ENCODE measurements at regions not wholly inside any gene's neighbourhood (a gene's known extent, or its start where the extent isn't known, plus 50 kb on each side); places are given as distances from the start of the nearest gene placed in this dataset.
A peak's percentile ranks its signal among the peaks of the same experiment; 100 is the strongest.
"Not testable (repeated sequence)": the region's sequence is repeated elsewhere in the genome, so short reads cannot be mapped to it uniquely, and the experiment has no call there.

- no peaks in the 10 kb centered on the region for H3K4me1 Mint-ChIP-seq (ENCODE audit: low read depth in 2 of 2)
- no peak overlapping the region for H3K4me3 Mint-ChIP-seq
- H3K27ac Mint-ChIP-seq, result no peak overlapping the region
Observed at GRCh38 chr11:93032580-93032979, 63.1 kb downstream of the MTNR1B start.

GRCh38 chr11:93033093-93033492 lies 63.6 kb downstream of the MTNR1B start:
- ATAC-seq (no peak), DNase-seq (ENCODE audit: low spot score) (no peak)
- no peaks in the 10 kb centered on the region for H3K4me1 Mint-ChIP-seq (ENCODE audit: low read depth in 2 of 2)
- H3K27ac Mint-ChIP-seq, result no peak overlapping the region
- H3K4me3 Mint-ChIP-seq, result no peak overlapping the region
- H3K27me3 Mint-ChIP-seq, result no peaks in the 10 kb centered on the region
- H3K9me3 Mint-ChIP-seq, result peaks cover 2% of the 10 kb centered on the region
- H3K36me3 Mint-ChIP-seq, result no peaks in the 10 kb centered on the region

More at GRCh38 chr11:93032580-93032979, 63.1 kb downstream of the MTNR1B start:
- Mint-ChIP-seq H3K36me3 (no peaks in the 10 kb centered on the region), H3K27me3 (no peaks in the 10 kb centered on the region), H3K9me3 (peaks cover 2% of the 10 kb centered on the region)
- ATAC-seq (no peak), DNase-seq (ENCODE audit: low spot score) (no peak)

GRCh38 chr11:93034031-93034722 lies 64.7 kb downstream of the MTNR1B start:
- Mint-ChIP-seq H3K36me3 (no peaks in the 10 kb centered on the region), H3K27me3 (no peaks in the 10 kb centered on the region), H3K9me3 (peaks cover 2% of the 10 kb centered on the region), H3K4me1 (ENCODE audit: low read depth in 2 of 2) (no peaks in the 10 kb centered on the region), H3K27ac (no peak overlapping the region), H3K4me3 (no peak overlapping the region)
- ATAC-seq, result no peak
- DNase-seq (ENCODE audit: low spot score), result no peak

- ATAC-seq (no peak), DNase-seq (ENCODE audit: low spot score) (no peak)
- Mint-ChIP-seq H3K27ac (no peak overlapping the region), H3K36me3 (no peaks in the 10 kb centered on the region), H3K4me1 (ENCODE audit: low read depth in 2 of 2) (no peaks in the 10 kb centered on the region), H3K27me3 (no peaks in the 10 kb centered on the region), H3K4me3 (no peak overlapping the region), H3K9me3 (peaks cover 5% of the 10 kb centered on the region)
Observed at GRCh38 chr11:93034723-93035039, 65.2 kb downstream of the MTNR1B start.

GRCh38 chr11:93038521-93038920 lies 69.1 kb downstream of the MTNR1B start:
- Mint-ChIP-seq H3K36me3 (no peaks in the 10 kb centered on the region), H3K9me3 (peaks cover 12% of the 10 kb centered on the region), H3K4me3 (no peak overlapping the region), H3K27ac (no peak overlapping the region), H3K4me1 (ENCODE audit: low read depth in 2 of 2) (no peaks in the 10 kb centered on the region), H3K27me3 (no peaks in the 10 kb centered on the region)
- ATAC-seq, result no peak
- DNase-seq (ENCODE audit: low spot score), result no peak

- Mint-ChIP-seq H3K36me3 (peaks cover 7% of the 10 kb centered on the region), H3K27me3 (no peaks in the 10 kb centered on the region), H3K4me3 (no peak overlapping the region), H3K9me3 (peaks cover 16% of the 10 kb centered on the region), H3K4me1 (ENCODE audit: low read depth in 2 of 2) (no peaks in the 10 kb centered on the region), H3K27ac (no peak overlapping the region)
- DNase-seq (ENCODE audit: low spot score), result no peak
- no peak for ATAC-seq
Observed at GRCh38 chr11:93039531-93040240, 70.2 kb downstream of the MTNR1B start.

- peaks cover 7% of the 10 kb centered on the region for H3K36me3 Mint-ChIP-seq
- no peak overlapping the region for H3K4me3 Mint-ChIP-seq
- H3K4me1 Mint-ChIP-seq (ENCODE audit: low read depth in 2 of 2), result no peaks in the 10 kb centered on the region
- DNase-seq (ENCODE audit: low spot score) (no peak), ATAC-seq (no peak)
- no peaks in the 10 kb centered on the region for H3K27me3 Mint-ChIP-seq
- H3K9me3 Mint-ChIP-seq, result peaks cover 20% of the 10 kb centered on the region
- no peak overlapping the region for H3K27ac Mint-ChIP-seq
Observed at GRCh38 chr11:93041682-93042081, 72.2 kb downstream of the MTNR1B start.

GRCh38 chr11:93043186-93043585 lies 73.7 kb downstream of the MTNR1B start:
- not testable (repeated sequence) for DNase-seq (ENCODE audit: low spot score); H3K4me1 Mint-ChIP-seq (ENCODE audit: low read depth in 2 of 2); H3K27ac Mint-ChIP-seq; H3K36me3 Mint-ChIP-seq; ATAC-seq; H3K27me3 Mint-ChIP-seq; H3K4me3 Mint-ChIP-seq
- H3K9me3 Mint-ChIP-seq, result peaks cover 20% of the 10 kb centered on the region

- no peak for DNase-seq (ENCODE audit: low spot score)
- Mint-ChIP-seq H3K27ac (no peak overlapping the region), H3K4me3 (no peak overlapping the region), H3K9me3 (peaks cover 5% of the 10 kb centered on the region), H3K4me1 (ENCODE audit: low read depth in 2 of 2) (no peaks in the 10 kb centered on the region), H3K36me3 (no peaks in the 10 kb centered on the region), H3K27me3 (no peaks in the 10 kb centered on the region)
- no peak for ATAC-seq
Observed at GRCh38 chr11:93049740-93050139, 80.3 kb downstream of the MTNR1B start.

GRCh38 chr11:93051186-93051585 lies 81.7 kb downstream of the MTNR1B start:
- DNase-seq (ENCODE audit: low spot score), result no peak
- Mint-ChIP-seq H3K4me3 (no peak overlapping the region), H3K4me1 (ENCODE audit: low read depth in 2 of 2) (no peaks in the 10 kb centered on the region), H3K27ac (no peak overlapping the region), H3K36me3 (no peaks in the 10 kb centered on the region), H3K9me3 (no peaks in the 10 kb centered on the region), H3K27me3 (no peaks in the 10 kb centered on the region)
- no peak for ATAC-seq

GRCh38 chr11:93053864-93054263 lies 84.4 kb downstream of the MTNR1B start:
- no peaks in the 10 kb centered on the region for H3K36me3 Mint-ChIP-seq
- no peaks in the 10 kb centered on the region for H3K9me3 Mint-ChIP-seq
- no peak overlapping the region for H3K4me3 Mint-ChIP-seq
- DNase-seq (ENCODE audit: low spot score) (no peak), ATAC-seq (no peak)
- H3K4me1 Mint-ChIP-seq (ENCODE audit: low read depth in 2 of 2), result no peaks in the 10 kb centered on the region
- H3K27me3 Mint-ChIP-seq, result no peaks in the 10 kb centered on the region
- H3K27ac Mint-ChIP-seq, result no peak overlapping the region

- no peaks in the 10 kb centered on the region for H3K4me1 Mint-ChIP-seq (ENCODE audit: low read depth in 2 of 2)
- H3K27me3 Mint-ChIP-seq, result no peaks in the 10 kb centered on the region
- DNase-seq (ENCODE audit: low spot score) (no peak), ATAC-seq (no peak)
- no peak overlapping the region for H3K27ac Mint-ChIP-seq
- no peak overlapping the region for H3K4me3 Mint-ChIP-seq
- H3K9me3 Mint-ChIP-seq, result no peaks in the 10 kb centered on the region
- H3K36me3 Mint-ChIP-seq, result no peaks in the 10 kb centered on the region
Observed at GRCh38 chr11:93054279-93054678, 84.8 kb downstream of the MTNR1B start.

GRCh38 chr11:93054881-93055280 lies 85.4 kb downstream of the MTNR1B start:
- Mint-ChIP-seq H3K9me3 (no peaks in the 10 kb centered on the region), H3K4me1 (ENCODE audit: low read depth in 2 of 2) (no peaks in the 10 kb centered on the region), H3K27ac (no peak overlapping the region), H3K36me3 (no peaks in the 10 kb centered on the region), H3K4me3 (no peak overlapping the region), H3K27me3 (no peaks in the 10 kb centered on the region)
- ATAC-seq (peak in 1 of 2 donors; percentile 56), DNase-seq (ENCODE audit: low spot score) (no peak)

GRCh38 chr11:93059117-93059957 lies 89.9 kb downstream of the MTNR1B start:
- no peaks in the 10 kb centered on the region for H3K4me1 Mint-ChIP-seq (ENCODE audit: low read depth in 2 of 2)
- no peaks in the 10 kb centered on the region for H3K27me3 Mint-ChIP-seq
- DNase-seq (ENCODE audit: low spot score) (no peak), ATAC-seq (no peak)
- no peaks in the 10 kb centered on the region for H3K9me3 Mint-ChIP-seq
- H3K36me3 Mint-ChIP-seq, result no peaks in the 10 kb centered on the region
- no peak overlapping the region for H3K4me3 Mint-ChIP-seq
- H3K27ac Mint-ChIP-seq, result no peak overlapping the region

All from natural killer cell treated with Interleukin-12 subunit alpha and Interleukin-12 subunit beta and Interleukin-15 and Interleukin-18, amount 100 ng/mL, for 72 hours (primary cell).